ENCODE measurements at regions not wholly inside any gene's neighbourhood (a gene's known extent, or its start where the extent isn't known, plus 50 kb on each side); places are given as distances from the start of the nearest gene placed in this dataset.

DNA sequence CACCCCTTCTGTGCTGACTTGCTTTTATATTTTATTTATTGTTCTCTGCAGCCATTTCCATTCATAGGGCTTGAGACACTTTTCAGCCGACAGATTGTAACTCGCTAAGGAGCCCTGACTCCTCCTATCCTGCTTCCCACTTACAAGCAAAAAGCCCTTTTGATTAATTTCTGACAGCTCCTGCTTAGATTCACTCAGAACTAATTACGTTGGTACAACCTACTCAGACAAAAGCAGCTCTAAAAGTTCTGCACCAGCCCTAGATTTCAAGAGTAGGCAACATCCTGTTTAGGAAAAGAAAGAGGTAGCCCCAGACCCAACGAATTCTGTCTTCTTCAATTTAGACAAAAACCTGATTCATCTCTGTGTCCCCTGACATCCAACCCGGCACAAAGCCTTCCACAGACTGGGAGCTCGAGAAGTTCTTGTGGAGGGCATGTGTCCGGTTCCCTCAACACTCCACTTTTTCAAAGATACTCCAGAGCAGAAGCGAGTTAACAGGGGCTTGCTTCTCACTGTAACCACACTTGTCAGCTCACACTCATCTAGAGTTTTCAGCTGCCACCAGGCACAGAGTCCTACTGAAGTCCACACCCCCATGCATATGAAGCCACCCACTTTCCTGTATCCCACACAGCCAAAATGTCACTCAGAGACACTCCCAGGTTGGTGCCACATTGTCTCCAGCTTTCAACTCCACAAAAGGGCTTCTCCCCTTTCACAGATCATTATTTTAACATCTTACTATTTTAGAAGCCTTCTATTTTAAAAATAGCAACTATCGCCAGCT, 113.6 kb upstream of the NFE2L3 start:
- Histone ChIP-seq H2AFZ (ENCODE audit: low read depth, low read length) (no peak overlapping the region), H3K4me1 (ENCODE audit: insufficient read depth, low read length) (no peaks in the 10 kb centered on the region), H3K27ac (ENCODE audit: low read length) (no peak overlapping the region), H3K4me3 (ENCODE audit: low read depth in 1 of 2, low read length in 2 of 2) (no peak overlapping the region), H4K20me1 (ENCODE audit: insufficient read depth, low read length) (no peaks in the 10 kb centered on the region), H3K9me3 (ENCODE audit: insufficient read depth, low read length, severe bottlenecking) (no peaks in the 10 kb centered on the region), H3K27me3 (ENCODE audit: insufficient read depth, low read length, poor library complexity) (peaks cover 10% of the 10 kb centered on the region), H3K9ac (ENCODE audit: low read depth, low read length) (no peak overlapping the region), H3K79me2 (ENCODE audit: insufficient read depth, low read length) (no peaks in the 10 kb centered on the region), H3K4me2 (ENCODE audit: insufficient read depth, low read length) (no peak overlapping the region), H3K36me3 (ENCODE audit: insufficient read depth, low read length) (no peaks in the 10 kb centered on the region)
- ATAC-seq (ENCODE audit: insufficient read depth, low read depth) (no peak), DNase-seq (no peak)
- TF ChIP-seq EZH2 (IDR thresholded peaks at IDR 0.05; ENCODE audit: borderline replicate concordance, low read depth, low read length, severe bottlenecking), result no peak
- TF ChIP-seq, protein P1, sequence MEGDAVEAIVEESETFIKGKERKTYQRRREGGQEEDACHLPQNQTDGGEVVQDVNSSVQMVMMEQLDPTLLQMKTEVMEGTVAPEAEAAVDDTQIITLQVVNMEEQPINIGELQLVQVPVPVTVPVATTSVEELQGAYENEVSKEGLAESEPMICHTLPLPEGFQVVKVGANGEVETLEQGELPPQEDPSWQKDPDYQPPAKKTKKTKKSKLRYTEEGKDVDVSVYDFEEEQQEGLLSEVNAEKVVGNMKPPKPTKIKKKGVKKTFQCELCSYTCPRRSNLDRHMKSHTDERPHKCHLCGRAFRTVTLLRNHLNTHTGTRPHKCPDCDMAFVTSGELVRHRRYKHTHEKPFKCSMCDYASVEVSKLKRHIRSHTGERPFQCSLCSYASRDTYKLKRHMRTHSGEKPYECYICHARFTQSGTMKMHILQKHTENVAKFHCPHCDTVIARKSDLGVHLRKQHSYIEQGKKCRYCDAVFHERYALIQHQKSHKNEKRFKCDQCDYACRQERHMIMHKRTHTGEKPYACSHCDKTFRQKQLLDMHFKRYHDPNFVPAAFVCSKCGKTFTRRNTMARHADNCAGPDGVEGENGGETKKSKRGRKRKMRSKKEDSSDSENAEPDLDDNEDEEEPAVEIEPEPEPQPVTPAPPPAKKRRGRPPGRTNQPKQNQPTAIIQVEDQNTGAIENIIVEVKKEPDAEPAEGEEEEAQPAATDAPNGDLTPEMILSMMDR (IDR thresholded peaks at IDR 0.05; ENCODE audit: borderline replicate concordance, extremely low read depth, low read length, poor library complexity, severe bottlenecking), result no peak

DNA sequence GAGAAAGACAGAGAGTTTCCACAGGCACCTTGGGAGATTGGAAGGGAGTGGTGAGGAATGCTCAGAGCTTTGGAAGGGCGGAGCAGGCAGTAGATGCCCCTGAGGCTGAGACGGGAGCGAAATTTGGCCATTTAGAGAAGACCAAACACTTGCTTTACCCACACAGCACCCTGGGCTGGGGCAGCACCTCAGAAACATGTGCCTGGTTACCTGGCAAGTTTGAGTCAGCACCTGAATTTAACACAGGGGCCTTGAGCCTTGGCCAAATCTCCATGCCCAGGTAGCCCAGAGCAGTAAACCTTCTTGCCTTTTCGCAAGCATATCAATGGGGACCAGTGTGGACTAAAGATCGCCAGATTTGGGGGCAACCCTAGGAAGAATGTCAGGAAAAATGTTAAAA, 111.9 kb upstream of the NFE2L3 start:
- no peak overlapping the region for H3K4me2 ChIP-seq (ENCODE audit: insufficient read depth, low read length)
- H3K4me1 ChIP-seq (ENCODE audit: insufficient read depth, low read length), result no peaks in the 10 kb centered on the region
- TF ChIP-seq, protein P1 (IDR thresholded peaks at IDR 0.05; ENCODE audit: borderline replicate concordance, extremely low read depth, low read length, poor library complexity, severe bottlenecking), result no peak
- no peak for TF ChIP-seq EZH2 (IDR thresholded peaks at IDR 0.05; ENCODE audit: borderline replicate concordance, low read depth, low read length, severe bottlenecking)
- no peak overlapping the region for H3K4me3 ChIP-seq (ENCODE audit: low read depth in 1 of 2, low read length in 2 of 2)
- no peaks in the 10 kb centered on the region for H3K9me3 ChIP-seq (ENCODE audit: insufficient read depth, low read length, severe bottlenecking)
- H2AFZ ChIP-seq (ENCODE audit: low read depth, low read length), result no peak overlapping the region
- H3K36me3 ChIP-seq (ENCODE audit: insufficient read depth, low read length), result no peaks in the 10 kb centered on the region
- ATAC-seq (ENCODE audit: insufficient read depth, low read depth) (no peak), DNase-seq (no peak)
- H3K9ac ChIP-seq (ENCODE audit: low read depth, low read length), result no peak overlapping the region
- no peaks in the 10 kb centered on the region for H3K79me2 ChIP-seq (ENCODE audit: insufficient read depth, low read length)
- no peaks in the 10 kb centered on the region for H4K20me1 ChIP-seq (ENCODE audit: insufficient read depth, low read length)
- no peak overlapping the region for H3K27ac ChIP-seq (ENCODE audit: low read length)
- peaks cover 12% of the 10 kb centered on the region for H3K27me3 ChIP-seq (ENCODE audit: insufficient read depth, low read length, poor library complexity)

DNA sequence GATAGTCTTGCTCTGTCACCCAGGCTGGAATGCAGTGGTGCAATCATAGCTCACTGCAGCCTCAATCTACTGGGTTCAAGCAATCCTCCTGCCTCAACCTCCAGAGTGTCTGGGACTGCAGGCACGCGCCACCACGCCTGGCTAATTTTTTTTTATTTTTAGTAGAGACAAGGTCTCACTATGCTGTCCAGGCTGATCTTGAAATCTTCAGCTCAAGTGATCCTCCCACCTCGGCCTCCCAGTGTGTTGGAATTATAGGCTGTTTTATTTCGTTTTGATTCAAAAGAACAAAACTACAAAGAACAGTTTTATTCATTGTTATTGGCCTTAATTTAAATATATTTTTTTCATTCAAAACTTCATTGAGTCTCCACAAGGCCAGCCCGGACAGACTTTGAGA, 109.8 kb upstream of the NFE2L3 start:
- no peaks in the 10 kb centered on the region for H4K20me1 ChIP-seq (ENCODE audit: insufficient read depth, low read length)
- H3K4me1 ChIP-seq (ENCODE audit: insufficient read depth, low read length), result no peaks in the 10 kb centered on the region
- no peak overlapping the region for H3K9ac ChIP-seq (ENCODE audit: low read depth, low read length)
- TF ChIP-seq EZH2 (IDR thresholded peaks at IDR 0.05; ENCODE audit: borderline replicate concordance, low read depth, low read length, severe bottlenecking), result no peak
- TF ChIP-seq, protein P1 (IDR thresholded peaks at IDR 0.05; ENCODE audit: borderline replicate concordance, extremely low read depth, low read length, poor library complexity, severe bottlenecking), result no peak
- DNase-seq (no peak), ATAC-seq (ENCODE audit: insufficient read depth, low read depth) (no peak)
- no peak overlapping the region for H3K4me2 ChIP-seq (ENCODE audit: insufficient read depth, low read length)
- H3K36me3 ChIP-seq (ENCODE audit: insufficient read depth, low read length), result no peaks in the 10 kb centered on the region
- no peak overlapping the region for H3K4me3 ChIP-seq (ENCODE audit: low read depth in 1 of 2, low read length in 2 of 2)
- H3K27ac ChIP-seq (ENCODE audit: low read length), result no peak overlapping the region
- no peak overlapping the region for H2AFZ ChIP-seq (ENCODE audit: low read depth, low read length)
- no peaks in the 10 kb centered on the region for H3K9me3 ChIP-seq (ENCODE audit: insufficient read depth, low read length, severe bottlenecking)
- peaks cover 14% of the 10 kb centered on the region for H3K27me3 ChIP-seq (ENCODE audit: insufficient read depth, low read length, poor library complexity)
- H3K79me2 ChIP-seq (ENCODE audit: insufficient read depth, low read length), result no peaks in the 10 kb centered on the region
